ENCODE measurements at regions not wholly inside any gene's neighbourhood (a gene's known extent, or its start where the extent isn't known, plus 50 kb on each side); places are given as distances from the start of the nearest gene placed in this dataset.

DNA sequence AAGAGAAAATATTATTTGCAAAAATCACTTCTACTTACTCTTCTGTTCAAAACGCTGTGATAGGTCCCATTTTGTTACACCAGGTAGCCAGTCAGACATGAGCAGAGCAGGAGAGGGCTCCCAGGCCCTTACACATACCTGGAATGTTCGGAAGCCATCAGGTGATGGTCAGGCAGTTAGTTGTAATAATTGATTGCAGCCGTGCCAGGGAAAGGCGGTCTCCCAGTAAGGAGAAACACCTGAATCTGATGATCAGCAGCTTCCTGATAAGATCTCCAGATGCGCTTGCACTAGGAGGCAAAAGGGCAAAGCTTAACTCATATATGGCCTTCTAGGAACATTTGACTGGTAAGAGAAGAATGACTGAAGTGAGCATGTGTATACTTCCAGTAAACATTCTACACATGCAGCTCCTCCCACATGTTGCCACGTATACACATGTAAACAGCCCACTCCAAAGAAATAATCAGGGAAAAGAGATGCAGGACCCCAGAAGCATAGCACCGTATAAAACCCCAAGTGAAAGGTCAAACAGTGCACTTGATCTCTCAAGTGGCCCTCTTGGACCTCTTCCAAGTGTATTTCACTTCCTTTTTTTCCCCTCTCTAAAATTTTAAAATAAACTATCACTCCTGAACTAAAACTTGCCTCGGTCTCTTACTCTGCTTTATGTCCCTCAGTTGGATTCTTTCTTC, 1338.0 kb downstream of the FSTL5 start:
- H3K36me3 ChIP-seq (ENCODE audit: control insufficient read depth, insufficient read depth, low read length): no peaks in the 10 kb centered on the region
- H3K27me3 ChIP-seq (ENCODE audit: control insufficient read depth, insufficient read depth, low read length): no peaks in the 10 kb centered on the region
- no peak overlapping the region for H3K4me2 ChIP-seq (ENCODE audit: low read length)
- H3K9ac ChIP-seq: no peak overlapping the region
- H3K4me1 ChIP-seq: no peaks in the 10 kb centered on the region
- no peak overlapping the region for H3K4me3 ChIP-seq (ENCODE audit: low read depth, low read length)
- no peaks in the 10 kb centered on the region for H3K79me2 ChIP-seq
- H3K9me3 ChIP-seq (ENCODE audit: control insufficient read depth, low read length): no peaks in the 10 kb centered on the region
- H2AFZ ChIP-seq: no peak overlapping the region
- H3K27ac ChIP-seq: no peak overlapping the region
- no peak for TF ChIP-seq CTCF (IDR thresholded peaks at IDR 0.05)

DNA sequence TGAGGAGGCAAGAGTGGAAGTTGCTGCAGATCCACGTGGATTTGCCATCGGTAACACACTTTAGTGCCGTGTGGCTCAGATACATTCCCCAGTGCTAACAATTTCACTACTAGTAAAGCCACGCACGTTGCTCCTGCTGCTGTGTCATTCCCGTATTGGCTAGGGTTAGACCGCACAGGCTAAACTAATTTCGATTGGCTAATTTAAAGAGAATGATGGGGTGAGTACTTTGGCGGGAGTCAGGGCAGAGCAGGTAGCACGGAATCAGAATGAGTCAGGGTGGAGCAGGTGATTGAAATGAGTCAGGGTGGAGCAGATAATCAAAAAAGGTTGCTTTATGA, 1337.5 kb downstream of the FSTL5 start:
- Histone ChIP-seq H3K9ac (no peak overlapping the region), H3K36me3 (ENCODE audit: control insufficient read depth, insufficient read depth, low read length) (no peaks in the 10 kb centered on the region), H3K4me2 (ENCODE audit: low read length) (no peak overlapping the region), H2AFZ (no peak overlapping the region), H3K27me3 (ENCODE audit: control insufficient read depth, insufficient read depth, low read length) (no peaks in the 10 kb centered on the region), H3K79me2 (no peaks in the 10 kb centered on the region), H3K27ac (no peak overlapping the region), H3K9me3 (ENCODE audit: control insufficient read depth, low read length) (no peaks in the 10 kb centered on the region), H3K4me3 (ENCODE audit: low read depth, low read length) (no peak overlapping the region), H3K4me1 (no peaks in the 10 kb centered on the region)
- no peak for TF ChIP-seq CTCF (IDR thresholded peaks at IDR 0.05)

- no peaks in the 10 kb centered on the region for H3K36me3 ChIP-seq (ENCODE audit: control insufficient read depth, insufficient read depth, low read length)
- no peaks in the 10 kb centered on the region for H3K4me1 ChIP-seq
- no peak overlapping the region for H2AFZ ChIP-seq
- no peaks in the 10 kb centered on the region for H3K27me3 ChIP-seq (ENCODE audit: control insufficient read depth, insufficient read depth, low read length)
- TF ChIP-seq CTCF (IDR thresholded peaks at IDR 0.05): no peak
- H3K9ac ChIP-seq: no peak overlapping the region
- no peak overlapping the region for H3K4me2 ChIP-seq (ENCODE audit: low read length)
- H3K4me3 ChIP-seq (ENCODE audit: low read depth, low read length): no peak overlapping the region
- no peak overlapping the region for H3K27ac ChIP-seq
- H3K79me2 ChIP-seq: no peaks in the 10 kb centered on the region
- H3K9me3 ChIP-seq (ENCODE audit: control insufficient read depth, low read length): no peaks in the 10 kb centered on the region
Measured at GRCh38 chr4:160831165-160831922, 1332.5 kb downstream of the FSTL5 start.

GRCh38 chr4:160835789-160836188, 1328.0 kb downstream of the FSTL5 start:
- Histone ChIP-seq H3K36me3 (ENCODE audit: control insufficient read depth, insufficient read depth, low read length) (no peaks in the 10 kb centered on the region), H3K4me2 (ENCODE audit: low read length) (no peak overlapping the region), H3K4me1 (no peaks in the 10 kb centered on the region), H3K27me3 (ENCODE audit: control insufficient read depth, insufficient read depth, low read length) (no peaks in the 10 kb centered on the region), H3K9ac (no peak overlapping the region), H3K79me2 (no peaks in the 10 kb centered on the region), H3K4me3 (ENCODE audit: low read depth, low read length) (no peak overlapping the region), H3K27ac (no peak overlapping the region), H2AFZ (no peak overlapping the region), H3K9me3 (ENCODE audit: control insufficient read depth, low read length) (no peaks in the 10 kb centered on the region)
- TF ChIP-seq CTCF (IDR thresholded peaks at IDR 0.05): no peak

DNA sequence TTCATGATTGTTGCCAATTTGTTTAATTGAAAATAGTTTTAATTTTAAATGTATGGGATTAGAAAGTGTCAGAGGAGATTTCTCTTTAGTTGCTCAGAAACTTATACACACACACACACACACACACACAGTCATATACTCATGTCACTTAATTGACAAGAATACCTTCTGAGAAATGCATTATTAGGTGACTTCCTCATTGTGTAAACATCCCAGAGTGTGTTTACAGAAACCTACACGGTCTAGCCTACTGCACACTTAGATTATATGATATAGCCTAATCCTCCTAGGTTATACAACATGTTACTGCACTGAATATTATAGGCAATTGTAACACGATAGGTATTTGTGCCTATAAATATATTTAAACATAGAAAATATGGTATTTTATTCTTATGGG, 1327.4 kb downstream of the FSTL5 start:
- no peak overlapping the region for H3K9ac ChIP-seq
- H3K4me2 ChIP-seq (ENCODE audit: low read length): no peak overlapping the region
- no peak overlapping the region for H3K4me3 ChIP-seq (ENCODE audit: low read depth, low read length)
- H3K27me3 ChIP-seq (ENCODE audit: control insufficient read depth, insufficient read depth, low read length): no peaks in the 10 kb centered on the region
- no peak overlapping the region for H3K27ac ChIP-seq
- no peaks in the 10 kb centered on the region for H3K36me3 ChIP-seq (ENCODE audit: control insufficient read depth, insufficient read depth, low read length)
- H3K4me1 ChIP-seq: no peaks in the 10 kb centered on the region
- TF ChIP-seq CTCF (IDR thresholded peaks at IDR 0.05): no peak
- no peaks in the 10 kb centered on the region for H3K9me3 ChIP-seq (ENCODE audit: control insufficient read depth, low read length)
- H3K79me2 ChIP-seq: no peaks in the 10 kb centered on the region
- H2AFZ ChIP-seq: no peak overlapping the region

All from parathyroid adenoma (tissue), 2 donors.